ENCODE measurements at regions not wholly inside any gene's neighbourhood (a gene's known extent, or its start where the extent isn't known, plus 50 kb on each side); places are given as distances from the start of the nearest gene placed in this dataset.

DNA sequence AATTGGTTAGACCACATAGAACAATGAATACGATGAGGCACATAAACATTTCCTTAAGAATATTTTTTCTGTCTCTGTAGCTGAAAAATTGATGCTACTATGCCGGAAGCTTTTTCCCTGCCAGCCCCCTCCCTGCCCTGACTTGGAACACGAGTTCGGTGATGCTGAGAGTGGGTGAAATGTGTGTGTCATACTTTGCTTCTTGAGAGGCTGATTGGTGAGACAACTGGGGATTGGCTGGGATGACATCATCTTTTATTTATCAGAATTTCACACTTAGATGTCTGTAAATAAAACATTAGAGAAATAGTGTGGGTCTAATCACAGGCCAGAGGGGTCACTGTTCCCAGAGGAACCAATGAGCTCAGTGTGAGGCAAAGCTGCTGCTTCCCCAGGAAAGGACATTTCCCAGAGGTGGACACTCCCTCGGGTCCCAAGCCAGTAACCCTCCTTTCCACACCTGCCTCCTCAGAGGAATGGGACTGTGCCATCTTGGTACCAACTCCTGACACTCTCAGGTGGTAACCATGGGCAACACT is 195.4 kb upstream of the C1orf174 start:
- TF ChIP-seq, protein P1, sequence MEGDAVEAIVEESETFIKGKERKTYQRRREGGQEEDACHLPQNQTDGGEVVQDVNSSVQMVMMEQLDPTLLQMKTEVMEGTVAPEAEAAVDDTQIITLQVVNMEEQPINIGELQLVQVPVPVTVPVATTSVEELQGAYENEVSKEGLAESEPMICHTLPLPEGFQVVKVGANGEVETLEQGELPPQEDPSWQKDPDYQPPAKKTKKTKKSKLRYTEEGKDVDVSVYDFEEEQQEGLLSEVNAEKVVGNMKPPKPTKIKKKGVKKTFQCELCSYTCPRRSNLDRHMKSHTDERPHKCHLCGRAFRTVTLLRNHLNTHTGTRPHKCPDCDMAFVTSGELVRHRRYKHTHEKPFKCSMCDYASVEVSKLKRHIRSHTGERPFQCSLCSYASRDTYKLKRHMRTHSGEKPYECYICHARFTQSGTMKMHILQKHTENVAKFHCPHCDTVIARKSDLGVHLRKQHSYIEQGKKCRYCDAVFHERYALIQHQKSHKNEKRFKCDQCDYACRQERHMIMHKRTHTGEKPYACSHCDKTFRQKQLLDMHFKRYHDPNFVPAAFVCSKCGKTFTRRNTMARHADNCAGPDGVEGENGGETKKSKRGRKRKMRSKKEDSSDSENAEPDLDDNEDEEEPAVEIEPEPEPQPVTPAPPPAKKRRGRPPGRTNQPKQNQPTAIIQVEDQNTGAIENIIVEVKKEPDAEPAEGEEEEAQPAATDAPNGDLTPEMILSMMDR (IDR thresholded peaks at IDR 0.05): no peak
- TF ChIP-seq POLR2A (IDR thresholded peaks at IDR 0.05) (no peak), EP300 (IDR thresholded peaks at IDR 0.05) (no peak)

All from tibial nerve (tissue), 4 donors.